Gastrocnemius medialis (tissue), 4 donors: ENCODE measurements at regions not wholly inside any gene's neighbourhood (a gene's known extent, or its start where the extent isn't known, plus 50 kb on each side); places are given as distances from the start of the nearest gene placed in this dataset.

Source experiments
- ATAC-seq, 2 donors: fragments of 150-250 bp; one replicate each; pipeline ENCODE4 v1.9.1; 2016
- DNase-seq, 2 donors: peaks; one replicate each; pipeline ENCODE4 v3.0.0-alpha.2; 2019
- H3K27ac ChIP-seq, 4 donors: fragments of 200-600 bp; sonication (generic); 1 replicate in 1 of 4; 2 replicates in 3 of 4; pipeline ENCODE4 v1.5.1; 2016 to 2018; ENCODE audit warnings: mild to moderate bottlenecking in 2 of 4, moderate library complexity in 1 of 4
- H3K27me3 ChIP-seq, 3 donors: fragments of 200-600 bp; sonication (generic) in 2 of 3; 1 replicate in 1 of 3; 2 replicates in 2 of 3; pipeline versions ENCODE4 v1.5.1 to v1.6.0; 2016 to 2019; ENCODE audit warnings: mild to moderate bottlenecking in 1 of 3, moderate library complexity in 1 of 3
- H3K36me3 ChIP-seq, 2 donors: fragments of 200-600 bp; sonication (generic) in 1 of 2; one replicate each; pipeline ENCODE4 v1.5.1; 2017 to 2018
- H3K4me1 ChIP-seq, 2 donors: fragments of 200-600 bp; sonication (generic) in 1 of 2; one replicate each; pipeline ENCODE4 v1.5.1; 2016 to 2017; ENCODE audit warnings: mild to moderate bottlenecking in 2 of 2
- H3K4me3 ChIP-seq, 4 donors: fragments of 200-600 bp; sonication (generic) in 3 of 4; 1 replicate in 1 of 4; 2 replicates in 3 of 4; pipeline ENCODE4 v1.5.1; 2016 to 2019; ENCODE audit warnings: mild to moderate bottlenecking in 2 of 4
- H3K9me3 ChIP-seq, 3 donors: fragments of 200-600 bp; sonication (generic) in 2 of 3; 1 replicate in 1 of 3; 2 replicates in 2 of 3; pipeline ENCODE4 v1.5.1; 2016 to 2019
- POLR2A ChIP-seq, 2 donors: fragments of 450-650 bp; IDR thresholded peaks; one replicate each; pipeline ENCODE4 v1.6.1; 2017; ENCODE audit warnings: antibody characterized with exemption in 2 of 2, mild to moderate bottlenecking in 2 of 2, moderate library complexity in 2 of 2
- in situ Hi-C, 4 donors: fragments of 200-750 bp; cut with MboI; loops; one replicate each; pipeline versions ENCODE4 v1.15.0 to v1.8.0; 2017; ENCODE audit warnings: low sequenced_read_pairs in 4 of 4
- intact Hi-C: fragments of 100-400 bp; cut with DNase I; formaldehyde crosslinking; loops from one replicate; pipeline ENCODE4 v1.15.1; 2023; ENCODE audit warnings: low total_unique reads
- TF ChIP-seq, protein P1 (sequence below), 5 experiments: fragments of 450-650 bp in 3 of 5; fragments of 200-600 bp in 2 of 5; sonication (generic) in 2 of 5; IDR thresholded peaks in 4 of 5; conservative IDR thresholded peaks in 1 of 5; 1 replicate in 4 of 5; 2 replicates in 1 of 5; pipeline ENCODE4 v1.5.1; 2016 to 2019; ENCODE audit warnings: antibody characterized with exemption in 5 of 5, mild to moderate bottlenecking in 3 of 5, moderate library complexity in 3 of 5

DNA sequence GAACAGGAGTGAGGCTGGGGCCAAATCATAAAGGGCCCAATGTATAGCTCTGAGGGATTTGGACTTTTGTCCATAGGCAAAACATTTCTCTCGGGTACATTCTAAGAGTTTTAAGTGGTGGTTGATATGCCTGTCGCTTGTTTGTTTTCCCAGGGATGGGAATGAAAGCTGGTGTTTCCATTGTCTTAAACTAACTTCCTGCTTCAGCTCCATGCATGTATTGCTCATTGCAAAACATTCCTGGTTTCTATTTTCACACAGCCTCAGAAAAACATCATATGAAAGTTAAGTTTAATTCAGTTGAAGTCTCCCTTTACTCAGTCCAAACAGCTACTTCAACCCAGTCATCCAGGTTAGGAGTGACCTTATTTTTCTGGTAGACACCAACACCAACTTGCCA is 235.0 kb downstream of the ACTL7B start:
- intact Hi-C loops, result no loop called here
- in situ Hi-C loops, result no loop called here
- no peak for ATAC-seq

DNA sequence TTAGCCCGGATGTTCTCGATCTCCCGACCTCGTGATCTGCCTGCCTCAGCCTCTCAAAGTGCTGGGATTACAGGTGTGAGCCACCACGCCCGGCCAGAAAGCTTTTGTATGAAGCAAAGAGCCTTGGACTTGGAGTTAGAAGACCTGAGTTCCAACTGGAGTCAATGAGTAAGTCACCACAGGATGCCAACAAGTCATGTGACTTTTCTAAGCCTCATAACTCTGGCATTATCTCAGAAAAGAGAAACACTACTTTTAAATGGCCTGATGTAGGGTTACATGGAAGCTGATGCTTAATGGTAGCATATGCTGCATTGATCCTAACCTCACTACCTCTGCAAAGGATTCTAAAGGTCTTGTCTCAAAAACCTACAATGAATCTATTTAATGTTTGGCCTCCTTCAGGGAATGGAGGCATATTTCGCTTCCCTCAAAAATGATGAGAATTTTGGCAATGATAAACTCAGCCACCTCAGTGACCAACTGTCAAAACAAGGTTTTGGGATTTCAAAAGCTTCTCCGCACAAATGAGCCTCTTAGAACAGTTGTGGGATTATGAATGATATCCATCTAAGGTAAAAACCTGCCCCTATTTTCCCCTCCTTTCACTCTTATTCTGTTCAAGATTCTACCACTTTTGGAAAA is 236.8 kb downstream of the ACTL7B start:
- no peak for TF ChIP-seq POLR2A (IDR thresholded peaks at IDR 0.05)
- TF ChIP-seq, protein P1, sequence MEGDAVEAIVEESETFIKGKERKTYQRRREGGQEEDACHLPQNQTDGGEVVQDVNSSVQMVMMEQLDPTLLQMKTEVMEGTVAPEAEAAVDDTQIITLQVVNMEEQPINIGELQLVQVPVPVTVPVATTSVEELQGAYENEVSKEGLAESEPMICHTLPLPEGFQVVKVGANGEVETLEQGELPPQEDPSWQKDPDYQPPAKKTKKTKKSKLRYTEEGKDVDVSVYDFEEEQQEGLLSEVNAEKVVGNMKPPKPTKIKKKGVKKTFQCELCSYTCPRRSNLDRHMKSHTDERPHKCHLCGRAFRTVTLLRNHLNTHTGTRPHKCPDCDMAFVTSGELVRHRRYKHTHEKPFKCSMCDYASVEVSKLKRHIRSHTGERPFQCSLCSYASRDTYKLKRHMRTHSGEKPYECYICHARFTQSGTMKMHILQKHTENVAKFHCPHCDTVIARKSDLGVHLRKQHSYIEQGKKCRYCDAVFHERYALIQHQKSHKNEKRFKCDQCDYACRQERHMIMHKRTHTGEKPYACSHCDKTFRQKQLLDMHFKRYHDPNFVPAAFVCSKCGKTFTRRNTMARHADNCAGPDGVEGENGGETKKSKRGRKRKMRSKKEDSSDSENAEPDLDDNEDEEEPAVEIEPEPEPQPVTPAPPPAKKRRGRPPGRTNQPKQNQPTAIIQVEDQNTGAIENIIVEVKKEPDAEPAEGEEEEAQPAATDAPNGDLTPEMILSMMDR (IDR thresholded peaks at IDR 0.05 in 4 of 5, conservative IDR thresholded peaks at IDR 0.05 in 1 of 5), result no peak
- H3K4me3 ChIP-seq, result no peak overlapping the region
- H3K9me3 ChIP-seq, result no peaks in the 10 kb centered on the region
- no peak overlapping the region for H3K27ac ChIP-seq
- no peaks in the 10 kb centered on the region for H3K27me3 ChIP-seq
- ATAC-seq, result no peak
- intact Hi-C loops, result no loop called here
- DNase-seq, result no peak
- no peaks in the 10 kb centered on the region for H3K4me1 ChIP-seq
- no peaks in the 10 kb centered on the region for H3K36me3 ChIP-seq
- in situ Hi-C loops, result no loop called here

More for the DNA sequence above, 235.0 kb downstream of the ACTL7B start:
- Histone ChIP-seq H3K27me3 (no peaks in the 10 kb centered on the region), H3K4me3 (no peak overlapping the region), H3K9me3 (no peaks in the 10 kb centered on the region), H3K4me1 (no peaks in the 10 kb centered on the region), H3K36me3 (no peaks in the 10 kb centered on the region), H3K27ac (no peak overlapping the region)
- TF ChIP-seq, protein P1 (IDR thresholded peaks at IDR 0.05 in 4 of 5, conservative IDR thresholded peaks at IDR 0.05 in 1 of 5), result no peak
- TF ChIP-seq POLR2A (IDR thresholded peaks at IDR 0.05), result no peak
- DNase-seq, result no peak

GRCh38 chr9:108617676-108618075 is 238.1 kb downstream of the ACTL7B start:
- H3K27ac ChIP-seq, result no peak overlapping the region
- no peak overlapping the region for H3K4me3 ChIP-seq
- H3K4me1 ChIP-seq, result no peaks in the 10 kb centered on the region
- no peaks in the 10 kb centered on the region for H3K27me3 ChIP-seq
- TF ChIP-seq POLR2A (IDR thresholded peaks at IDR 0.05), result no peak
- TF ChIP-seq, protein P1 (IDR thresholded peaks at IDR 0.05 in 4 of 5, conservative IDR thresholded peaks at IDR 0.05 in 1 of 5), result no peak
- no peaks in the 10 kb centered on the region for H3K9me3 ChIP-seq
- in situ Hi-C loops, result no loop called here
- ATAC-seq (no peak), DNase-seq (no peak)
- no peaks in the 10 kb centered on the region for H3K36me3 ChIP-seq
- intact Hi-C loops, result no loop called here

GRCh38 chr9:108615152-108615551 is 240.6 kb downstream of the ACTL7B start:
- Histone ChIP-seq H3K4me3 (no peak overlapping the region), H3K4me1 (no peaks in the 10 kb centered on the region), H3K9me3 (no peaks in the 10 kb centered on the region), H3K27me3 (no peaks in the 10 kb centered on the region), H3K36me3 (no peaks in the 10 kb centered on the region), H3K27ac (no peak overlapping the region)
- intact Hi-C loops, result no loop called here
- DNase-seq, result no peak
- no peak for ATAC-seq
- TF ChIP-seq, protein P1 (IDR thresholded peaks at IDR 0.05 in 4 of 5, conservative IDR thresholded peaks at IDR 0.05 in 1 of 5), result no peak
- no peak for TF ChIP-seq POLR2A (IDR thresholded peaks at IDR 0.05)
- in situ Hi-C loops, result no loop called here

- Histone ChIP-seq H3K4me1 (no peaks in the 10 kb centered on the region), H3K36me3 (no peaks in the 10 kb centered on the region), H3K27me3 (no peaks in the 10 kb centered on the region), H3K27ac (no peak overlapping the region), H3K9me3 (no peaks in the 10 kb centered on the region), H3K4me3 (no peak overlapping the region)
- ATAC-seq (no peak), DNase-seq (no peak)
- TF ChIP-seq, protein P1 (IDR thresholded peaks at IDR 0.05 in 4 of 5, conservative IDR thresholded peaks at IDR 0.05 in 1 of 5), result no peak
- no peak for TF ChIP-seq POLR2A (IDR thresholded peaks at IDR 0.05)
- intact Hi-C loops (no loop called here), in situ Hi-C loops (no loop called here)
Measured at GRCh38 chr9:108612513-108612912, 243.3 kb downstream of the ACTL7B start.
